BLaER1 (cell line): ENCODE measurements at regions not wholly inside any gene's neighbourhood (a gene's known extent, or its start where the extent isn't known, plus 50 kb on each side); places are given as distances from the start of the nearest gene placed in this dataset.
"Not testable (repeated sequence)": the region's sequence is repeated elsewhere in the genome, so short reads cannot be mapped to it uniquely, and the experiment has no call there.

Source experiments
- H3K27ac ChIP-seq: shearing (Covaris generic); formaldehyde crosslinking; 2 replicates; pipeline ENCODE4 v1.8.1; 2022
- H3K27me3 ChIP-seq: shearing (Covaris generic); formaldehyde crosslinking; 2 replicates; pipeline ENCODE4 v1.8.1; 2022
- H3K36me3 ChIP-seq: shearing (Covaris generic); formaldehyde crosslinking; 2 replicates; pipeline ENCODE4 v1.8.1; 2022
- H3K4me1 ChIP-seq: shearing (Covaris generic); formaldehyde crosslinking; 2 replicates; pipeline ENCODE4 v1.8.1; 2022
- H3K4me2 ChIP-seq: shearing (Covaris generic); formaldehyde crosslinking; 2 replicates; pipeline ENCODE4 v1.8.1; 2022
- H3K4me3 ChIP-seq: shearing (Covaris generic); formaldehyde crosslinking; 2 replicates; pipeline ENCODE4 v1.8.1; 2022
- H3K9ac ChIP-seq: shearing (Covaris generic); formaldehyde crosslinking; 2 replicates; pipeline ENCODE4 v1.8.1; 2022
- H3K9me3 ChIP-seq: shearing (Covaris generic); formaldehyde crosslinking; 2 replicates; pipeline ENCODE4 v1.8.1; 2022
- H4K20me1 ChIP-seq: shearing (Covaris generic); formaldehyde crosslinking; 2 replicates; pipeline ENCODE4 v1.8.1; 2022
- Cebpa-rat ChIP-seq: shearing (Covaris generic); IDR thresholded peaks from 2 replicates; pipeline ENCODE4 v1.8.1; 2022

DNA sequence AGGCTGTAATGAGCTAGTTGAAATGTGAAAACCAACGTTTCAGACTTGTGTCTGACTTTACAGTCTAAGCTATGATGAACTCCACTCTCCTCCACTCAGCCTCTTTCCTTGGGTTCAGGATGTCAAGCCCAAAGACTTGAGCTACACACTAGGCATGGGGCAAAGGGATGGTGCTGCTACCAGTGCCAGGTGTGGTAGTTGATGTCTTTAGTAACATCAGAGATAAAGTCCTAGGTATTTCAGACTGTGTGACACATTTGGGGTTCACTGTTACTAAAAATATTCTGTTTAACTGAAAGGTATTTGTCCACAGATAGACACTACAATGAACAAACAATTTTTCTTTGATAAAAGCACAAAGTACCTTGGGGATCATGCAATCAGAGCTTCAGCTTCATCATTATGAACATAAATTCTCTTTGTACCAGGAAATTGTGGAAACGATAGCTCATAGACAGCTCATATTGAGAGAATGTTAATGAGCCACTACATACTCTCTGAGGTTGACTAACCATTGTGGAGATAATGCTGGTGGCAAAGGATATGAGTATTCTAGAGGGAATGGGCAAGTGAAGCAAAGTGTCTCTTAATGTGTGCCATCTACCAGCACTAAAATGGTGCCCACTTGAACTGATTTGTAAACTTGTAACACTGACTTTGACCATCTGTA, 253.7 kb upstream of the THUMPD2 start:
- Histone ChIP-seq H3K27ac (no peak overlapping the region), H3K4me2 (no peak overlapping the region), H3K9ac (no peak overlapping the region), H4K20me1 (no peaks in the 10 kb centered on the region), H3K36me3 (no peaks in the 10 kb centered on the region), H3K4me1 (peaks cover 60% of the 10 kb centered on the region), H3K9me3 (peaks cover 35% of the 10 kb centered on the region), H3K27me3 (no peaks in the 10 kb centered on the region), H3K4me3 (no peak overlapping the region)
- TF ChIP-seq Cebpa-rat, result no peak

DNA sequence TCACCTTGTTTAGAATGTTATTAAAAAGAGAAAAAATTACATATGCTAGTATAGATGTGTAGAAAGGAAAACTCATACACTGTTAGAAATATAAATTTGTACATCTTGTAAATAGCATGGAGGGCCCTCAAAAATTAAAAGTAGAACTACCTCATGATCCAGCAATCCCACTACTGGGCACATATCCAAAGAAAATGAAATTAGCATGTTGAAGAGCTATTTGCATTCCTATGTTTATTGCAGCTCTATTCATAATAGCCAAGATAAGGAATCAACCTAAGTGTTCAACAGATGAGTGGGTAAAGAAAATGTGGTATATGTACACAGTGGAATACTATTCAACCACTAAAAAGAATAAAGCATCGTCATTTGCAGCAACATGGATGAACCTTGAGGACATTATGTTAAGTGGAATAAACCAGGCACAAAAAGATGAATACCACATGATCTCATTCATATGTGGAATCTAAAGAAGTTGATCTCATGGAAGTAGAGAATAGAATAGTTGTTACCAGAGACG, 251.5 kb upstream of the THUMPD2 start:
- H3K9me3 ChIP-seq, result peaks cover 38% of the 10 kb centered on the region
- H4K20me1 ChIP-seq, result no peaks in the 10 kb centered on the region
- H3K4me1 ChIP-seq, result peaks cover 37% of the 10 kb centered on the region
- no peak for TF ChIP-seq Cebpa-rat
- H3K36me3 ChIP-seq, result no peaks in the 10 kb centered on the region
- no peak overlapping the region for H3K9ac ChIP-seq
- no peak overlapping the region for H3K27ac ChIP-seq
- no peak overlapping the region for H3K4me3 ChIP-seq
- no peaks in the 10 kb centered on the region for H3K27me3 ChIP-seq
- peak overlapping the region; percentile 69; the same call in 1 of the 2 replicates for H3K4me2 ChIP-seq

DNA sequence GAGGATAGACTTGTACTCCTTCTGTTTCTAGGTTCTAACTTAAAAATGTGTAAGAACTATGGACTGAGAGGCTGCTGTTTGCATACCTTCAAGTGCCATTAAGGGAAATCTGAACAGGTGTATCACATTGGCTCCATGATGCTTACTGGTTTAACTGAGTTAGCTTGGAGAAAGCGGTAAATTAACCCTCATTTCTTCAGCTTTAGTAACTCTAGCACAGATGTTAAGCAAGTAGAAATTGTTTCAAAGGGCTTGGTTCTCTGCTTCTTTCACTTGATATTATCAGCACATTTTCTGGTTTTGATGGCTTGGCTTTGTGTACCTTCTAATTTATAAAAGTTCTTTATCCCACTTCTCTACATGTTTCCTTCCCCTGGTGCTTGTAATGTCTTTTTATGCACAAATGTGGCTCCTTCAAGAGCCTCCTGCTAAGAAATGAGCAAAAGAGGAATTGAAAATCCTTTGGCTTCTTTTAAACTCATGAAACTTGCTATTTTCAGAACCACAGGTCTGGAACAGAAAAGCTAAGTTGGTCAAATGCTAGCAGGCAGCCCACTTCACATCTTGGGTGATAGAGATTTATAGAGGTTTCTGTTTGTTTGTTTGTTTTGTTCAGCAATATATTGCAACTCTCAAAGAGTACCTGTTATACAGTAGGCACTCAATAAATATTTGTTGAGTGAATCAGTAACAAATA, 249.9 kb upstream of the THUMPD2 start:
- H3K9me3 ChIP-seq, result peaks cover 30% of the 10 kb centered on the region
- no peaks in the 10 kb centered on the region for H3K27me3 ChIP-seq
- no peaks in the 10 kb centered on the region for H3K36me3 ChIP-seq
- H3K27ac ChIP-seq, result peak overlapping the region; percentile 66
- TF ChIP-seq Cebpa-rat, result no peak
- H3K4me1 ChIP-seq, result peaks cover 27% of the 10 kb centered on the region
- H3K9ac ChIP-seq, result peak overlapping the region; percentile 57
- peak overlapping the region; percentile 69 for H3K4me2 ChIP-seq
- H4K20me1 ChIP-seq, result no peaks in the 10 kb centered on the region
- H3K4me3 ChIP-seq, result no peak overlapping the region

DNA sequence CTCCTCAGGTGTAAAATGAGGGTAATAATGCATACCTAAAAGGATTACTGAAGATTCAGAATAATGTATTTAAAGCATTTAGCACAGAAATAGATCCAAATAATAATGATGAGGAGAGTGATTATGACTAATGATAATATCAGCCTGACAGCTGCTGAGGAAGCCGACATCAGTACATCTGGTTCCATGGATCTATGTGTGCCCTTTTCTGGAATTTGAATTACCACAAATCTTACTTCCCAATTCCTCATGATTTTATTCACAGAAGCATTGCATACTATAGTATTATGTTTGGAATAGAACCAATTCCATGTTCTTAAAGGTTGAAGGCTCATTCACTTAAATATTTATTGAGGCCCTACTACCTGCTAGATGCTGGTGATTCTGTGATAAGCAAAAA, 248.9 kb upstream of the THUMPD2 start:
- H3K36me3 ChIP-seq, result no peaks in the 10 kb centered on the region
- TF ChIP-seq Cebpa-rat, result no peak
- H3K9me3 ChIP-seq, result peaks cover 30% of the 10 kb centered on the region
- H3K4me3 ChIP-seq, result no peak overlapping the region
- peak overlapping the region; percentile 66; the same call in 1 of the 2 replicates for H3K27ac ChIP-seq
- no peaks in the 10 kb centered on the region for H3K27me3 ChIP-seq
- H4K20me1 ChIP-seq, result no peaks in the 10 kb centered on the region
- H3K4me2 ChIP-seq, result peak overlapping the region; percentile 69
- H3K4me1 ChIP-seq, result peaks cover 27% of the 10 kb centered on the region
- H3K9ac ChIP-seq, result no peak overlapping the region

DNA sequence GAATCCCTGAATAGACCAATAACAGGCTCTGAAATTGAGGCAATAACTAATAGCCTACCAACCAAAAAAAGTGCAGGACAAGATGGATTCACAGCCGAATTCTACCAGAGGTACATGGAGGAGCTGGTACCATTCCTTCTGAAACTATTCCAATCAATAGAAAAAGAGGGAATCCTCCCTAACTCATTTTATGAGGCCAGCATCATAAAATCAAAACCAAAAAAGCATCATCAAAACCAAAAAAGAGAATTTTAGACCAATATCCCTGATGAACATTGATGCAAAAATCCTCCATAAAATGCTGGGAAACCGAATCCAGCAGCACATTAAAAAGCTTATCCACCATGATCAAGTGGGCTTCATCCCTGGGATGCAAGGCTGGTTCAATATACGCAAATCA, 246.2 kb upstream of the THUMPD2 start:
- H3K9ac ChIP-seq, H3K36me3 ChIP-seq: not testable (repeated sequence)
- peaks cover 43% of the 10 kb centered on the region for H3K9me3 ChIP-seq

DNA sequence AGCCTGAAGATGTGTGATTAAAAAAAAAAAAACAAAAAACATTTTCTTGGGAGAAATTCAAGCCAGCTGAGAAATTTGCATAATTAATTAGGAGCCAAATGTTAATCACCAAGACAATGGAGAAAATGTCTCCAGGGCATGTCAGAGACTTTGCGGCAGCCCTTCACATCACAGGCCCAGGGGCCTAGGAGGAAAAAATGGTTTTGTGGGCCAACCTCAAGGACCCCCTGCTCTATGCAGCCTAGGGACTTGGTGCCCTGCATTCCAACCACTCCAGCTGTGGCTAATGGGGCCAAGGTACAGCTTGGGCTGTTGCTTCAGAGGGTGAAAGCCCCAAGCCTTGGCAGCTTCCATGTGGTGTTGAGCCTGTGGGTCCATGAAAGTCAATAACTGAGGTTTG, 241.9 kb upstream of the THUMPD2 start:
- Histone ChIP-seq H3K4me3 (no peak overlapping the region), H3K9me3 (peaks cover 52% of the 10 kb centered on the region), H3K4me1 (no peaks in the 10 kb centered on the region), H3K9ac (no peak overlapping the region), H3K36me3 (no peaks in the 10 kb centered on the region; the same call in 1 of the 2 replicates), H3K27me3 (no peaks in the 10 kb centered on the region), H3K4me2 (no peak overlapping the region), H4K20me1 (no peaks in the 10 kb centered on the region), H3K27ac (no peak overlapping the region)
- no peak for TF ChIP-seq Cebpa-rat

More for the DNA sequence above, 246.2 kb upstream of the THUMPD2 start:
- H3K4me2 ChIP-seq, H3K4me3 ChIP-seq, H3K27me3 ChIP-seq, H3K27ac ChIP-seq, H4K20me1 ChIP-seq: not testable (repeated sequence)
- H3K4me1 ChIP-seq, result peaks cover 25% of the 10 kb centered on the region

DNA sequence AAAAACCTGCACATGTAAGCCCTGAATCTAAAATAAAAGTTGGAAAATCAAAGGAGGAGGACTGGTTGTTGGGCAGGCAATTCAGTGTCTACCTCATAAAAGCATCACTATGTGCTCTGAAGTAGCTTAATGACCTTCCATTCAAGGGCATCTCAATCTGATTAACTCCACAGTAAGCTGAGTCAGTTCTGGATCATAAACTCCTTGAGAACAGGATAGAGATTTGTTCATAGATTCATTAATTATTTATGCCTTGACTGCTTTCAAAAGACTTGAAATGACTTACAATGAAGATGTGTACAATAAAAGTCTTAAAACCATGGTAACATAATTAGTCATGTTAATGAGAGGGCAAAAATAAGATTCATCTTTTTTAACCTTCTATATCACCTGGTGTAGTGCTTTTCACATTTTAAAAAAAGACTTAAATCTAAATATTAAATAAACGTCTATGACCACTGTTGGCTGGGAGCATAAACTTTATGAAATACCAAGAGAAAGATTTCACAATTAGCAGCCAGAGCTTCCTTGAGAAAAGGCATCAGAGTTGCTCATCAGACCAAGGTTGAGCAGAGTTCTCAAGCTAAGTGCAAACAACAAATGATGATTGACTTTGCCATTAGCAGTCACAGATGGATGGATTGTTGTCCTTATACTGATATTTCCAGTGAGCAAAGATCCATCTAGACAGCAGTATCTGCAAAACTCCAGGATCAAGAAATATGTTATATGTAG, 237.3 kb upstream of the THUMPD2 start:
- no peak for TF ChIP-seq Cebpa-rat
- no peaks in the 10 kb centered on the region for H4K20me1 ChIP-seq
- no peak overlapping the region for H3K27ac ChIP-seq

DNA sequence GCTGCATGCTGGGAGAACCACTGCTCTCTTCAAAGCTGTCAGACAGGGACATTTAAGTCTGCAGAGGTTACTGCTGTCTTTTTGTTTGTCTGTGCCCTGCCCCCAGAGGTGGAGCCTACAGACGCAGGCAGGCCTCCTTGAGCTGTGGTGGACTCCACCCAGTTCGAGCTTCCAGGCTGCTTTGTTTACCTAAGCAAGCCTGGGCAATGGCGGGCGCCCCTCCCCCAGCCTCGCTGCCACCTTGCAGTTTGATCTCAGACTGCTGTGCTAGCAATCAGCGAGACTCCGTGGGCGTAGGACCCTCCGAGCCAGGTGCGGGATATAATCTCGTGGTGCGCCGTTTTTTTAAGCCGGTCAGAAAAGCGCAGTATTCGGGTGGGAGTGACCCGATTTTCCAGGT, 234.9 kb upstream of the THUMPD2 start:
- not testable (repeated sequence) for H3K4me3 ChIP-seq, H4K20me1 ChIP-seq, H3K36me3 ChIP-seq, H3K27ac ChIP-seq, H3K4me2 ChIP-seq, H3K9ac ChIP-seq, H3K4me1 ChIP-seq, H3K27me3 ChIP-seq
- peaks cover 13% of the 10 kb centered on the region for H3K9me3 ChIP-seq

More for the DNA sequence above, 237.3 kb upstream of the THUMPD2 start:
- H3K4me3 ChIP-seq, result no peak overlapping the region
- no peak overlapping the region for H3K9ac ChIP-seq
- peaks cover 3% of the 10 kb centered on the region; the same call in 1 of the 2 replicates for H3K36me3 ChIP-seq
- H3K27me3 ChIP-seq, result no peaks in the 10 kb centered on the region
- peaks cover 35% of the 10 kb centered on the region for H3K9me3 ChIP-seq
- H3K4me1 ChIP-seq, result no peaks in the 10 kb centered on the region
- H3K4me2 ChIP-seq, result no peak overlapping the region

DNA sequence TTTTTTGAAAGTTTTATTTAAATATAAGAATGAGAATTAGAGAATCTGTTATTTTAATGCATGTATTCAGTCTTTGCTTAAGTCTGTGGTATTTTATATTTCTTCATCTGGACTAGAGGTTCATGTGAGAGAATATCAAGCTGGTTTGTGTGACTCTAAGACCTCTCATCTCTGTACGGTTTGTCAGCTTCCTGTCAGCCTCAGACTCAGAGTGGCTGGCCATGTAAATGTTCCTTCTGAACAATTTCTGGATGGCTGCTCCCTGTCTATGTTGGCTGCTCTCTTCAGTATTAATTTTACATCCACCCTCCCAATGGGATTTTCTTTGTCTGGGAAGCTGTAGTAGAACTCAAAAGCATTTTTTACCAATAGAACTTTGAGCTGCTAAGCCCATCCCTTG, 225.3 kb upstream of the THUMPD2 start:
- Histone ChIP-seq H3K4me1 (peaks cover 5% of the 10 kb centered on the region), H3K36me3 (no peaks in the 10 kb centered on the region), H3K9me3 (no peaks in the 10 kb centered on the region), H3K27me3 (no peaks in the 10 kb centered on the region), H3K9ac (no peak overlapping the region), H4K20me1 (no peaks in the 10 kb centered on the region), H3K27ac (no peak overlapping the region), H3K4me3 (no peak overlapping the region), H3K4me2 (no peak overlapping the region)
- TF ChIP-seq Cebpa-rat, result no peak

DNA sequence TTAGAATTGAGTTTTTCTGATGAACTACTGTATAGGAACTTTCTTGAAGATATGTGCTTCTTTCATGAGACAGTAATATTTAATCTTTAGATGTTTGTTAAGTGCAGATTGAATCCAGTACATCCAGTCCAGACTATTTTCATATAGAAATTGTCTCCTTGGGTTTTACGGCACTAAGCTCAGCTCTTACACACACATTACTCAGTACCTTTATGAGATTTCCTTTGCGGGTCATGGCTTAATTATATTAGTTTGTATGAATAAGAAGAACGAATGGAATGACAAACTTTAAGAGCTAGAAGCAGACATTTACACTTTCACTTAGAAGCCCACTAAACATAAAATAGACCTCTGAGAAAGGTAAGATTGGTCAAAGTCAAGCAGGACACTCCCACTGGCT, 223.3 kb upstream of the THUMPD2 start:
- no peak for TF ChIP-seq Cebpa-rat
- Histone ChIP-seq H4K20me1 (no peaks in the 10 kb centered on the region), H3K4me2 (no peak overlapping the region), H3K4me3 (no peak overlapping the region), H3K9me3 (no peaks in the 10 kb centered on the region), H3K27ac (no peak overlapping the region), H3K36me3 (no peaks in the 10 kb centered on the region), H3K4me1 (peaks cover 5% of the 10 kb centered on the region), H3K27me3 (no peaks in the 10 kb centered on the region), H3K9ac (no peak overlapping the region)
